ENCODE measurements at regions not wholly inside any gene's neighbourhood (a gene's known extent, or its start where the extent isn't known, plus 50 kb on each side); places are given as distances from the start of the nearest gene placed in this dataset.

GRCh38 chr11:11115475-11115874, 237.6 kb downstream of the CSNK2A3 start:
- DNase-seq (ENCODE audit: extremely low spot score in 2 of 2): no peak
- intact Hi-C loops (cut with DNase I): no loop called here
- TF ChIP-seq CTCF (IDR thresholded peaks at IDR 0.05) (no peak), POLR2A (IDR thresholded peaks at IDR 0.05) (no peak), POLR2AphosphoS5 (IDR thresholded peaks at IDR 0.05; ENCODE audit: insufficient read depth in 1 of 2, low read depth in 1 of 2) (no peak)

DNA sequence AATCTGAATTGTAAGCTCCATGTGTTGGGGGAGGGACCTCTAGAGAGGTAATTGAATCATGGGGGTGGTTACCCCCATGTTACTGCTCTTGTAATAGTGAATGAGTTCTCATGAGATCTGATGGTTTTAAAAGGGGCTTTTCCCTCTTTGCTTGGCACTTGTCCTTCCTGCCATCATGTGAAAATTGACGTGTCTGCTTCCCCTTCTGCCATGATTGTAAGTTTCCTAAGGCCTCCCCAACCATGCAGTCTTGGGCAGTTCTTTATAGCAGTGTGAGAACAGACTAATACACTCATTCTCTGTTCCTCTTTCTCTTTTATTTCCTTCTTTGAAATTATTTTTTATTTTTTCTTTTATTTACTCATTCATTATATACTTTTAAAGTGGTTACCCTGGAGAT, 239.4 kb downstream of the CSNK2A3 start:
- Histone ChIP-seq H3K4me1 (no peaks in the 10 kb centered on the region), H3K27ac (no peak overlapping the region), H3K4me3 (no peak overlapping the region), H3K27me3 (no peaks in the 10 kb centered on the region), H3K36me3 (no peaks in the 10 kb centered on the region), H3K9me3 (no peaks in the 10 kb centered on the region)
- no peak for DNase-seq (ENCODE audit: extremely low spot score in 2 of 2)
- TF ChIP-seq POLR2AphosphoS5 (IDR thresholded peaks at IDR 0.05; ENCODE audit: insufficient read depth in 1 of 2, low read depth in 1 of 2): no peak
- no peak for TF ChIP-seq POLR2A (IDR thresholded peaks at IDR 0.05)
- TF ChIP-seq CTCF (IDR thresholded peaks at IDR 0.05): no peak
- intact Hi-C loops (cut with DNase I): no loop called here

More at GRCh38 chr11:11115475-11115874, 237.6 kb downstream of the CSNK2A3 start:
- Histone ChIP-seq H3K4me1 (no peaks in the 10 kb centered on the region), H3K36me3 (no peaks in the 10 kb centered on the region), H3K9me3 (no peaks in the 10 kb centered on the region), H3K27ac (no peak overlapping the region), H3K4me3 (no peak overlapping the region), H3K27me3 (no peaks in the 10 kb centered on the region)

GRCh38 chr11:11108026-11108425, 245.0 kb downstream of the CSNK2A3 start:
- no peaks in the 10 kb centered on the region for H3K36me3 ChIP-seq
- no peak overlapping the region for H3K27ac ChIP-seq
- intact Hi-C loops (cut with DNase I): no loop called here
- no peaks in the 10 kb centered on the region for H3K9me3 ChIP-seq
- DNase-seq (ENCODE audit: extremely low spot score in 2 of 2): no peak
- no peaks in the 10 kb centered on the region for H3K4me1 ChIP-seq
- TF ChIP-seq POLR2AphosphoS5 (IDR thresholded peaks at IDR 0.05; ENCODE audit: insufficient read depth in 1 of 2, low read depth in 1 of 2) (no peak), POLR2A (IDR thresholded peaks at IDR 0.05) (no peak), CTCF (IDR thresholded peaks at IDR 0.05) (no peak)
- H3K4me3 ChIP-seq: no peak overlapping the region
- no peaks in the 10 kb centered on the region for H3K27me3 ChIP-seq

DNA sequence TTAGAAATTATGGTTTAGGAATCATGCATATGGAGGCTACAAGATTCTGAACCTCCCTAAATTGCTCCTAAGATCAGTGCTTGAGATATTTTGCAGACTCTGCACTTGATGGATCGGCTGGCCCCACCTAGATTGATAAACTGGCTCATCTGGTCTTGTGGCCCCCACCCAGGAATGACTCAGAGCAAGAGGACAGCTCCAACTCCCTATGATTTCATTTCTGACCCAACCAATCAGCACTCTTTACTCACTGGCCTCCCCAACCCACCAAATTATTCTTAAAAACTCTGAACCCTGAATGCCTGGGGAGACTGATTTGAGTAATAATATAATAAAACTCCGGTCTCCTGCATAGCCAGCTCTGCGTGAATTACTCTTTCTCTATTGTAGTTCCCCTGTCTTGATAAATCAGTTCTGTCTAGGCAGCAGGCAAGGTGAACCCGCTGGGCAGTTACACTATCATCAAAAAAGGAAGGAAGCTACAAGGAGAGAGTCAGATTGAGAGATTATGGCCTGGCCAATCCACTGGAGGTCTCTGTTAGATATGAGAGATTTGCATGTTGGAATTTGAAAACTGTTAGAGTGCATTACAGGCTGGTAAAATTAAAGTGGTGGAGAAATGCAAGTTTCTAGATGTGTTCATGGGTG, 245.8 kb downstream of the CSNK2A3 start:
- Histone ChIP-seq H3K4me1 (no peaks in the 10 kb centered on the region), H3K4me3 (no peak overlapping the region), H3K27ac (no peak overlapping the region), H3K27me3 (no peaks in the 10 kb centered on the region), H3K36me3 (no peaks in the 10 kb centered on the region), H3K9me3 (no peaks in the 10 kb centered on the region)
- no peak for DNase-seq (ENCODE audit: extremely low spot score in 2 of 2)
- TF ChIP-seq CTCF (IDR thresholded peaks at IDR 0.05): no peak
- TF ChIP-seq POLR2A (IDR thresholded peaks at IDR 0.05): no peak
- intact Hi-C loops (cut with DNase I): no loop called here

- no peaks in the 10 kb centered on the region for H3K9me3 ChIP-seq
- no peaks in the 10 kb centered on the region for H3K36me3 ChIP-seq
- H3K4me3 ChIP-seq: no peak overlapping the region
- TF ChIP-seq POLR2AphosphoS5 (IDR thresholded peaks at IDR 0.05; ENCODE audit: insufficient read depth in 1 of 2, low read depth in 1 of 2) (no peak), CTCF (IDR thresholded peaks at IDR 0.05) (no peak), POLR2A (IDR thresholded peaks at IDR 0.05) (no peak)
- H3K27ac ChIP-seq: no peak overlapping the region
- H3K27me3 ChIP-seq: no peaks in the 10 kb centered on the region
- no peak for DNase-seq (ENCODE audit: extremely low spot score in 2 of 2)
- intact Hi-C loops (cut with DNase I): no loop called here
- no peaks in the 10 kb centered on the region for H3K4me1 ChIP-seq
Measured at GRCh38 chr11:11105361-11105760, 247.5 kb upstream of the ZBED5 start.

All from vagina (tissue), 2 donors.